ENCODE measurements at regions not wholly inside any gene's neighbourhood (a gene's known extent, or its start where the extent isn't known, plus 50 kb on each side); places are given as distances from the start of the nearest gene placed in this dataset.
"Not testable (repeated sequence)": the region's sequence is repeated elsewhere in the genome, so short reads cannot be mapped to it uniquely, and the experiment has no call there.

GRCh38 chr15:26048669-26049068, 185.5 kb upstream of the ATP10A start:
- no peaks in the 10 kb centered on the region for H3K4me1 ChIP-seq (ENCODE audit: control insufficient read depth, insufficient read depth, low read length)
- no peaks in the 10 kb centered on the region for H3K27me3 ChIP-seq (ENCODE audit: control insufficient read depth, insufficient read depth, low read length)
- no peaks in the 10 kb centered on the region for H3K9me3 ChIP-seq (ENCODE audit: control insufficient read depth, insufficient read depth, low read length)
- no peak overlapping the region for H3K4me3 ChIP-seq (ENCODE audit: low read length)
- no peaks in the 10 kb centered on the region for H3K36me3 ChIP-seq (ENCODE audit: control insufficient read depth, insufficient read depth, low read length)
- H3K27ac ChIP-seq (ENCODE audit: low read length), result no peak overlapping the region
- WGBS (ENCODE audit: insufficient coverage, insufficient read length), result no CpG with 5 or more reads among the region's 7 CpGs
- no peak for DNase-seq (ENCODE audit: low read depth, low spot score)

DNA sequence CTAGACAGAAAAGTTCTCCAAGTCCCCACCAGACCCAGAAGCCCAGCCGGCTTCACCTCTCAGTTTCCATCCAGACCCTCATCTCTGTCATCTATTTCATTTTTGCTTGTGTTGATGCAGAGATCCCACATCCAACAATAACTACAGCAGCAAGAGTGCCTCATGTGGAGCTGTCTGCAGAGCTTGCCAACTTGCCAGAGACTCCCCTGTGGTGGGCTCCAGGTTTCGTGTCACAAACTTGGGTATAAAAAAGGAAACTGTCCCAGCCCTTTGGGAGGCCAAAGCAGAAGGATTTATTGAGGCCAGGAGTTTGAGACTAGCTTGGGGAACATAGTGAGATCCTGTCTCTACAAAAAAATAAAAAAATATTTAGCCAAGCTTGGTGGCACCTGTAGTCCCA, 182.4 kb upstream of the ATP10A start:
- Histone ChIP-seq H3K9me3 (ENCODE audit: control insufficient read depth, insufficient read depth, low read length) (no peaks in the 10 kb centered on the region), H3K27me3 (ENCODE audit: control insufficient read depth, insufficient read depth, low read length) (no peaks in the 10 kb centered on the region), H3K4me1 (ENCODE audit: control insufficient read depth, insufficient read depth, low read length) (no peaks in the 10 kb centered on the region), H3K27ac (ENCODE audit: low read length) (no peak overlapping the region), H3K4me3 (ENCODE audit: low read length) (no peak overlapping the region), H3K36me3 (ENCODE audit: control insufficient read depth, insufficient read depth, low read length) (no peaks in the 10 kb centered on the region)
- no CpG with 5 or more reads among the region's 2 CpGs for WGBS (ENCODE audit: insufficient coverage, insufficient read length)
- DNase-seq (ENCODE audit: low read depth, low spot score), result no peak

DNA sequence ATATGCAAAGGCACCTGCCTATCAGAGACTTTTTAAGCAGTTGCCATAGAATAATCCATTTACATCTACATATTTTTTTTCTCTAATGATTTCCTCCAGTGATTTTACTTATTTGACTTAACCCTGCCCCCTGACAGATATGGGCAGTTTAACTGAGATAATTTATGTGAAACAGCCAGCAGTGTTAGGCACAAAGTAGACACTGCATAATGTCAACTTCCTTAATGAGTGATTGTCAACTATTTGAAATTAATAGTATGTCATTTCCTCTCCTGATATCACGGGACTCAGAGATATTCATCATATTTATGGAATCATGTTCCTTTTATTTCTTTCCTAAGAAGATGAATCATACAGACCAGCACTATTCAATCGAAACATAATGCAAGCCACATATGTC, 179.9 kb upstream of the ATP10A start:
- no peaks in the 10 kb centered on the region for H3K9me3 ChIP-seq (ENCODE audit: control insufficient read depth, insufficient read depth, low read length)
- no peaks in the 10 kb centered on the region for H3K36me3 ChIP-seq (ENCODE audit: control insufficient read depth, insufficient read depth, low read length)
- no peaks in the 10 kb centered on the region for H3K27me3 ChIP-seq (ENCODE audit: control insufficient read depth, insufficient read depth, low read length)
- DNase-seq (ENCODE audit: low read depth, low spot score), result no peak
- no peaks in the 10 kb centered on the region for H3K4me1 ChIP-seq (ENCODE audit: control insufficient read depth, insufficient read depth, low read length)
- no peak overlapping the region for H3K4me3 ChIP-seq (ENCODE audit: low read length)
- no peak overlapping the region for H3K27ac ChIP-seq (ENCODE audit: low read length)
- no CpG with 5 or more reads among the region's 2 CpGs for WGBS (ENCODE audit: insufficient coverage, insufficient read length)

- no peaks in the 10 kb centered on the region for H3K27me3 ChIP-seq (ENCODE audit: control insufficient read depth, insufficient read depth, low read length)
- no peak overlapping the region for H3K4me3 ChIP-seq (ENCODE audit: low read length)
- H3K36me3 ChIP-seq (ENCODE audit: control insufficient read depth, insufficient read depth, low read length), result no peaks in the 10 kb centered on the region
- H3K9me3 ChIP-seq (ENCODE audit: control insufficient read depth, insufficient read depth, low read length), result no peaks in the 10 kb centered on the region
- no peaks in the 10 kb centered on the region for H3K4me1 ChIP-seq (ENCODE audit: control insufficient read depth, insufficient read depth, low read length)
- WGBS (ENCODE audit: insufficient coverage, insufficient read length), result no CpG with 5 or more reads among the region's 6 CpGs
- no peak overlapping the region for H3K27ac ChIP-seq (ENCODE audit: low read length)
- DNase-seq (ENCODE audit: low read depth, low spot score), result no peak
These were observed 175.6 kb upstream of the ATP10A start for GRCh38 chr15:26038693-26039092.

DNA sequence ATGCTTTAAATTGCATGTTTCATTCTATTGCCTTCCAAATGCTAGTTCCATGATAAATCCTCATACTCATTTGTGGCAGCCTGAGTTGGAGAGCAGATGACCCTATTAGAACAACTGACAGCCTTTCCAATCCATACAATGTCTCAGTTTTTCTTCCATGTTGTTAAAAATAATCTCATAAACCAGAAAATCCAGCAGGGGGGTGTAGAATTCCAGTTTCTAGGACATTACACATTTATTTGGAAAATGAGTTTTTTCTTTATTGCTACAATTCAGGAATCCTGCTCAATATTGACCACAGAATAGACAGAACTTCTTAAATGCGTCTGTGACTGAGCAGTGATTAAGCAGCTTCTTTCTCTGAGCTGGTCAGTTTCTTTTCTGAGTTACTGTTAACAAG, 174.2 kb upstream of the ATP10A start:
- no peaks in the 10 kb centered on the region for H3K9me3 ChIP-seq (ENCODE audit: control insufficient read depth, insufficient read depth, low read length)
- no peak overlapping the region for H3K27ac ChIP-seq (ENCODE audit: low read length)
- no peak for DNase-seq (ENCODE audit: low read depth, low spot score)
- no peaks in the 10 kb centered on the region for H3K27me3 ChIP-seq (ENCODE audit: control insufficient read depth, insufficient read depth, low read length)
- H3K4me1 ChIP-seq (ENCODE audit: control insufficient read depth, insufficient read depth, low read length), result no peaks in the 10 kb centered on the region
- WGBS (ENCODE audit: insufficient coverage, insufficient read length), result no CpG with 5 or more reads among the region's 1 CpG
- H3K4me3 ChIP-seq (ENCODE audit: low read length), result no peak overlapping the region
- no peaks in the 10 kb centered on the region for H3K36me3 ChIP-seq (ENCODE audit: control insufficient read depth, insufficient read depth, low read length)

GRCh38 chr15:26033493-26033892, 170.4 kb upstream of the ATP10A start:
- no CpG with 5 or more reads among the region's 2 CpGs for WGBS (ENCODE audit: insufficient coverage, insufficient read length)
- Histone ChIP-seq H3K27me3 (ENCODE audit: control insufficient read depth, insufficient read depth, low read length) (no peaks in the 10 kb centered on the region), H3K4me1 (ENCODE audit: control insufficient read depth, insufficient read depth, low read length) (no peaks in the 10 kb centered on the region), H3K27ac (ENCODE audit: low read length) (no peak overlapping the region), H3K36me3 (ENCODE audit: control insufficient read depth, insufficient read depth, low read length) (no peaks in the 10 kb centered on the region), H3K4me3 (ENCODE audit: low read length) (no peak overlapping the region), H3K9me3 (ENCODE audit: control insufficient read depth, insufficient read depth, low read length) (no peaks in the 10 kb centered on the region)
- DNase-seq (ENCODE audit: low read depth, low spot score), result no peak

GRCh38 chr15:26032162-26032846, 169.2 kb upstream of the ATP10A start:
- Histone ChIP-seq H3K27ac (ENCODE audit: low read length) (no peak overlapping the region), H3K4me3 (ENCODE audit: low read length) (no peak overlapping the region), H3K4me1 (ENCODE audit: control insufficient read depth, insufficient read depth, low read length) (no peaks in the 10 kb centered on the region), H3K36me3 (ENCODE audit: control insufficient read depth, insufficient read depth, low read length) (no peaks in the 10 kb centered on the region), H3K27me3 (ENCODE audit: control insufficient read depth, insufficient read depth, low read length) (no peaks in the 10 kb centered on the region), H3K9me3 (ENCODE audit: control insufficient read depth, insufficient read depth, low read length) (no peaks in the 10 kb centered on the region)
- no peak for DNase-seq (ENCODE audit: low read depth, low spot score)
- WGBS (ENCODE audit: insufficient coverage, insufficient read length), result no CpG with 5 or more reads among the region's 9 CpGs

- not testable (repeated sequence) for H3K27ac ChIP-seq (ENCODE audit: low read length); H3K4me3 ChIP-seq (ENCODE audit: low read length); H3K4me1 ChIP-seq (ENCODE audit: control insufficient read depth, insufficient read depth, low read length); H3K36me3 ChIP-seq (ENCODE audit: control insufficient read depth, insufficient read depth, low read length); H3K9me3 ChIP-seq (ENCODE audit: control insufficient read depth, insufficient read depth, low read length); DNase-seq (ENCODE audit: low read depth, low spot score); H3K27me3 ChIP-seq (ENCODE audit: control insufficient read depth, insufficient read depth, low read length)
- WGBS (ENCODE audit: insufficient coverage, insufficient read length), result no CpG with 5 or more reads among the region's 7 CpGs
These were observed 166.5 kb upstream of the ATP10A start for GRCh38 chr15:26029586-26029985.

DNA sequence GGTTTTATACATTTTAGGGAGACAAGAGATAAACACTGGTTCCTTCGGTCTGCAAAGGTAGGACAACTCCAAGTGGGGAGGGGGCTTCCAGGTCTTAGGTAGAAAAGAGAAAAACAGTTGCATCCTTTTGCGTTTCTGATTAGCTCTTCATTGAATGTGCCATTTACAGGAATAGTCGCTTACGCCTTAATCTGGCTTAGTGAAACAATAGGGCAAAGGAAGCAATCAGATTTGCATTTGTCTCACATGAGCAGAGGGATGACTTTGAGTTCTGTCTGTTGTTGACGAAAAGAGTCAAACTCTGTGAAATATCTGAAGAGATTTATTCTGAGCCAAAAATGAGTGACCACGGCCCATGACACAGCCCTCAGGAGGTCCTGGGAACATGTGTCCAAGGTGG, 166.0 kb upstream of the ATP10A start:
- Histone ChIP-seq H3K4me3 (ENCODE audit: low read length) (no peak overlapping the region), H3K4me1 (ENCODE audit: control insufficient read depth, insufficient read depth, low read length) (no peaks in the 10 kb centered on the region), H3K27me3 (ENCODE audit: control insufficient read depth, insufficient read depth, low read length) (no peaks in the 10 kb centered on the region), H3K9me3 (ENCODE audit: control insufficient read depth, insufficient read depth, low read length) (no peaks in the 10 kb centered on the region), H3K27ac (ENCODE audit: low read length) (no peak overlapping the region), H3K36me3 (ENCODE audit: control insufficient read depth, insufficient read depth, low read length) (no peaks in the 10 kb centered on the region)
- no peak for DNase-seq (ENCODE audit: low read depth, low spot score)
- no CpG with 5 or more reads among the region's 6 CpGs for WGBS (ENCODE audit: insufficient coverage, insufficient read length)

GRCh38 chr15:26028086-26028740, 165.1 kb upstream of the ATP10A start:
- no CpG with 5 or more reads among the region's 13 CpGs for WGBS (ENCODE audit: insufficient coverage, insufficient read length)
- Histone ChIP-seq H3K27ac (ENCODE audit: low read length) (no peak overlapping the region), H3K27me3 (ENCODE audit: control insufficient read depth, insufficient read depth, low read length) (no peaks in the 10 kb centered on the region), H3K4me3 (ENCODE audit: low read length) (no peak overlapping the region), H3K36me3 (ENCODE audit: control insufficient read depth, insufficient read depth, low read length) (no peaks in the 10 kb centered on the region), H3K4me1 (ENCODE audit: control insufficient read depth, insufficient read depth, low read length) (no peaks in the 10 kb centered on the region), H3K9me3 (ENCODE audit: control insufficient read depth, insufficient read depth, low read length) (no peaks in the 10 kb centered on the region)
- DNase-seq (ENCODE audit: low read depth, low spot score), result no peak

GRCh38 chr15:26026671-26027070, 163.5 kb upstream of the ATP10A start:
- H3K9me3 ChIP-seq (ENCODE audit: control insufficient read depth, insufficient read depth, low read length); DNase-seq (ENCODE audit: low read depth, low spot score): not testable (repeated sequence)
- WGBS (ENCODE audit: insufficient coverage, insufficient read length), result no CpG with 5 or more reads among the region's 3 CpGs

More at GRCh38 chr15:26026671-26027070, 163.5 kb upstream of the ATP10A start:
- not testable (repeated sequence) for H3K4me3 ChIP-seq (ENCODE audit: low read length); H3K27ac ChIP-seq (ENCODE audit: low read length); H3K4me1 ChIP-seq (ENCODE audit: control insufficient read depth, insufficient read depth, low read length); H3K36me3 ChIP-seq (ENCODE audit: control insufficient read depth, insufficient read depth, low read length); H3K27me3 ChIP-seq (ENCODE audit: control insufficient read depth, insufficient read depth, low read length)
